T-helper 2 cell (primary cell): ENCODE measurements at regions not wholly inside any gene's neighbourhood (a gene's known extent, or its start where the extent isn't known, plus 50 kb on each side); places are given as distances from the start of the nearest gene placed in this dataset.

Experiments used
- DNase-seq, 5 experiments: peaks; one replicate each; pipeline versions ENCODE4 v3.0.0 to v3.0.0-alpha.2; 2012 to 2022

DNA sequence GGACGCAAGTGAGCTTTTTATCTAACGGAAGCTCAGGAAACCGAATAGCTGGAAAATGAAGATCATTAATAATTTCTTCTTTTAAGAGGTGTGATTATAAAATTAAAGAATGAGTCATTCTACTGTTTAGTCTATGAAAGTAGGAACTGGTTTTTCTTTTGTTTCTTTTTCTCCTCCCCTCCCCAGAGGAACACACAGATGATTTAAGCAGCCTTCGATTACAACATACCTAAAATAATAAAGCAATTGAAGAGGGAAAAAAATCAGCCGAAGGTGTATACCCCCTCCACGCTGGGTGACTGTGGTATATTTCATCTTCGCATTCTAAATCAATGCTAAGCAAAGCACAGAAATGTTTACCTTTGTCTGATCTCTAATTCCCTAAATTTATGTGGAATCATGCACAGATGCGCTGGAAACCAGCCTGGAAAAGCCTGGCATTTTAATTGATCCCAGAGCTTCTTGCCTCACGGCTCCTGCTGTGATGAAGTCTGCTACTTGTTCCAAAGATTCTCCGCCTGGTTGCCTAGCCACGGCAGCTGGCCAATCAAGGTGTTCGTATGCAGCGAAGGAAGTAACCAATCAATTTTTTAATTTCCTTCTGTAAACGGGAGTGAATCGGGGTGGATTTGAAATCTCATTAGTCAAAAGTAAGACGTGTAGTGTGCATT lies 133.9 kb downstream of the FANCF start:
- no peak for DNase-seq

DNA sequence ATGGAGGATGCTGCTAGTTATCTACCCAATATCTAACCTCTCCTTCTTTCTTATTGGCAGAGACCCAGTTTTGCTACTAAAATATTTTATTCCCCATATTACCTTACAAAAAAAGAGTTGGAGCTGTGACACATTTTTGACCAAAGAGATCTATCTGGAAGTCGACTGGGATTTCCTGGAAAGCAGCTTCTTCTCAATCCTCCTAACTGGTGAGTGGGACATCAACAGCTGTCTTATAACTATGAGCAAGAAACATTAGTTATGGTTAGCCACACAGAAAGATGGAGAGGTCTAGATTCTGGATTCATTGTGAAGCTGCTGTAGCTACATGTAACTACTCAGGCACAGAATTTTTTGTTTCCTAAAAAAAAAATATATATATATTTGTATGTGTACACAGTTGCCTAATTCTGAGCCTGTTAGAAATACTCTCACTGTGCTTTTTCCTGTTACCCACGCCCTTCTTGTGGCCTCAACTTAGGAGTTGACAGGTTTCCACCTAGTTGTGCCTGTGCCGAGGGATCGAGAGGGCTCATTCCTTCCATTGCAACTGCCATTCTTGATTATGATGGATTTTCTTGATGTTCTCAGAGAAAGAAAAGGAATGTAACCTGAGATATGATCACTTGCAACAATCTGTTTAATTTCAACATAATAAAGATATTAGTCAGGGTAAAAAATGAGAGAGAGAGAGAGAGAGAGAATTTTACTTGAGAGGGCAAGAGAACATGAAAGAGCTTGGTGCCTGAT lies 142.0 kb downstream of the SLC17A6 start:
- no peak for DNase-seq

DNA sequence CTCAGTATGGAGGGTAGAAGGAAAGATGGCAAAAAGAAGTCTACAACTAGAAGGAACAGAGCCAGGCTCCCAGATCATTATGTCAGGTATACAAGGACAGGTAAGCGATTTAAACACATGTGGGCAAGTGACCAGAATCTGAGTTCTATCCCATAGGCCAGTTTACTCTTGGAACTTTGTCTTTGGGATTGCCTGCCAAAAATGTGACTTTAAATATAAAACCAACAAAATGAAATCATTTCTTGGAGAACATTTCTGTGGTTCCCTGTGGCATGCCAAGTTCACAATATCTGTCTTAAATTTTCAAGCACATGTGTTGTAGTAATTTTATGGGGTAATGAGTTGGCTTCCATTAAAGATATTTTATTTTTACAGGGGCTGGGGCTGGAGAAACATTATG lies 141.0 kb downstream of the SLC17A6 start:
- no peak for DNase-seq

DNA sequence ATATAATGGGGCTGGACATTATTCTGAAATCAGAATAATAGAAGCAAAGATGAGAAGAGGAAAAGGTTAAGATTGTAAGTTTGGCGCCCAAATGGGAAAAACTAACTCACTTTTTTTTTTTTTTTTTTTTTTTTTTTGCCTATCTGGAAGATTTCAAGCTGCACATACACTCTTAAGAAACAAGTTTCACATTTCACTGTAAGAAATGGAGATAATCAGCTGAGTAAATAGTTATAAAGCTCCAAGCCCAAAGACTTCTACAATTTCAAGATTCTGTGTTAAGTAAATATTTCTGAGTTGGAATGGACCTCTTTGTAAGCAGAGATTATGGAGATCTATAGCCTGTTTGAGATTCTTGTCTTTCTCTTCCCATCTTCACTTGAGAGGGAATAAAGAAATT lies 140.0 kb downstream of the SLC17A6 start:
- DNase-seq: no peak

DNA sequence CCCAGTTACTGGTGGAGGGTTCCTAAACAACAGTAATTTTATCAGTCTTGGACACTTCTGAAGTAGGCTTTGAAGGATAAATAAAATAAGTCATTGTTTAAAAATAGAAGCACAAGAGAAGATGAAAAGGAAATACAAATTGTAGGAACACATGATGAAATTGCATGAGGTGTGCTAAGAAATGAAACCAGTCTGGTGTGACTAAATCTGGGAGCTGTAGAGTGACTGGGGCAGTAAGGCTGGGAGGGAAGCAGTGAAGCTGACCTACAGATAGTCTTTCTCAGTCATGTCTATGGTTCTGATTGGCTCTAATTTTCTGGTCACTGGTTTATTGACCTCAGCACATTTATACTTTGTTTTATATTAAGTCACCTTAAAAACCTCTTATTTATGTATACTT lies 139.1 kb downstream of the SLC17A6 start:
- DNase-seq: no peak

DNA sequence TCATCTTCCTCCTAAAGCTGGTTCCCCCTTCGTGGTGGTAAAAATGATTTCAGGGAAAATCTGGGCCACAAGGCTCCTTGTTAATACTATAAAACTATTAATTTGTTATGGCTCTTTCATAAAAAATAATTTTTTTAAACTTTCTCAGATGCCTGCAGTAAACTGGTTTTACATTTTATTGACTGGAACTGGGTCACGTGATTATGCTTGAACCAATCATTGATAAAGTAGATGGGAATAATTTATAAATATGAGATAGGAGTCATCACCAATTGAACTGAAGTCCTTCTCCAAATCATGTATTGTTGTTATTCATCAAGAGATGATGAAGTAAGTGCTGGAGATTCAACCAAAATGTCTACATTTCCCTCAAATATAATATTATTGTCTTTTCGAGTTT lies 138.4 kb downstream of the SLC17A6 start:
- no peak for DNase-seq

DNA sequence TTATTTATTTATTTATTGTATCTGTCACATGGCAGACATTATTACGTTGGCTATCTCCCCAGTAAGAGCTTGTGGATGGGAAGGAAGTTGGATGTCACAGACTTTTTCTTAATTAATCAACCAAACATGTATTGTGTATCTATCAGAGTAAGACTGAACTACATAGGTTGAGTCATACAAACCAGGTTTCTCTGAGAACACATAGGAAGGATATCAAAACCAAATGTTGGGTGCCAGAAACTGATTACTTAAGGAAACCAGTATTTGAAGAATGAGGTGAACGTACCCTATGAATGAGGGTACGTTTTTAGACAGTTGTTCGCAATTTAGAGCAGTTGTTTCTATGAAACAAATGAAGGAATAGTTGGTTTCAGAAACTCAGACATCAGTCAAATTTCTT lies 136.4 kb downstream of the SLC17A6 start:
- no peak for DNase-seq

DNA sequence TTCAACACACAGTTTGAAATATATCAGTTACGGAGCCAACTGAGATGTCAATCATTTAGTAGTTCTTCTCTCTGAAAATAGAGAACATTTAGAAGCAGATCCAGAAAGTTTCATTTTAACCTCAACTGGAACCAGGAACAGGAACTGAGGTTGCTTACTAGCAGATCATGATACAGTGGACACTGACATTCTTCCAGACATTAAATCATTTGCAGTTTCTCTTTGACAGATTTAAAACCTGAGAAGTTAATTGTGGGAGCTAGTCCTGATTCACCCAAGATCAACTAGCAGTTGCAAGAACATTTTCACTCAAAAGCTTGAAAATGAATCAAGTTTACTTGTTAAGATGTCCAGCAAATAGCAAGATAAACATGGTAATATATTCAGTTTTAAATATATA lies 135.4 kb downstream of the SLC17A6 start:
- DNase-seq: no peak

DNA sequence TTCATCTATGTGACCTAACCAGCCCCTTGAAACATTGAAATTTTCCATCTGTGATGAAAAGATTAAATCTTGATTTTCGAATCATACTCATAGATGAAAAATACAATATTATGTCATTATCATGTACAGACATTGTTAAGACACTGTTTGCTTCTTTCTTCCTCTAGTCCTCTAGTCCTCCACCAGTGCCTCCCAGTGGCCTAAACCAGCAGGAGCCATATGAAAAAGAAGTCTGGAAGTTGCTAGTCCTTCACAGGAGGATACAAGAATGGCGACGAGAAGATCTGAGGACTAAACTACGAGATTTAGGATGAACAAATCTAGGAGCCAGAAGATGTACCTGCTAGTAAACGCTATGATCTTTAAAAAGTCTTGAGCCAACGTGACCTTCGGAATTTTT lies 134.1 kb downstream of the SLC17A6 start:
- DNase-seq: no peak

DNA sequence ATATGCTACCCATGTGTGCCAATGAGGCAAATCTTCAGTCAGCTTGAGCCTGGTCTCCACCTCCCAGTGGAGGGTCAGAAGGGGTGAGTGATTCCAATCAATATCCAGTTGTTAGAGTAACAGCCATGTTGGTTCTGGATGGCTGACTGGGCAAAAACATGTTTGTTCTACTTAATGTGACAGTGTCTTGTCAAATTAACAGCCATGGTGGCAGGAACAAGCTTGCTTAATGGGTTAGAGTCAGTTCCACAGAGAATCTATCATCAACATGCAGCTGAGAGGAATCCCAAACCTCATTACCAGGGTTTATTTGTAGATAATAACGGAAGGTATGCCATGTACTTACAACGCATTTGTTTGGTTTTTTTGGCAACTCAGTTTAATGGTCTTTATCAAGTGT lies 133.2 kb downstream of the SLC17A6 start:
- no peak for DNase-seq

DNA sequence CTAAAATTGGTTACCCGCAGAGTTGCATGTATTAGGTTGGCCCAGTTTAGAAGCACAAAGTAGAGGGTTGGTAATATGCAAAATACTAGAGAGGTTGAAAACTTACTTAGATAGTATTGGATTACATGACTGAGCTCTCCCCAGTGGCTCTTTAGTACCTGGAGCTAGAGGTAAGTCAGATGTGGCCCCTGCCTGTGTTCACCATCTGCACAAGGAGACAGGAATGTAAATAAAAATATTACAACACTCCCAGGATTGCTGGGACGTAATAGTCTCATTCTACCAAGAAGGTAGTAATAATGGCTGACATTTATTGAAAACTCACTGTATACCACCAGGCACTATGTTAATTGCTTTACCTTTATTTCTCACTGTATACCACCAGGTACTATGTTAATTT lies 129.6 kb downstream of the SLC17A6 start:
- no peak for DNase-seq

DNA sequence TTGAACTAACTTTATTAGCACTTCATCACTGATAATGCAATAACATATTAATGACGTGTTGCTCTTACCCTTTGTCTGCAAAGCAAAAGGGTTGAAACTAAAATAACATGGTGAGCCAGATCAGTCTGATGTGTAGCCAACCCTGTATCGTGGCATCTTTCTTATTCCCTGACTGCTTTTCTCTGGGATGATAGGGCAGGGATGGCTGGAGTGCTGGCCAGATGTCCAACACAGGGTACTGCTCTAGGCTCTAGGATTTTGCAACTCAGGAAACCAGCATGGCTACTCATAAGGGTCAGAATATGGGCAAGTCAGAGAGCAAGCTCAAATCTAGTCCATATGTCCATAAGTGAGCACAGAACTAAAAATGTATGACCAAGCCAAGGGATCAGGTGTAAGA lies 129.1 kb downstream of the SLC17A6 start:
- DNase-seq: no peak

DNA sequence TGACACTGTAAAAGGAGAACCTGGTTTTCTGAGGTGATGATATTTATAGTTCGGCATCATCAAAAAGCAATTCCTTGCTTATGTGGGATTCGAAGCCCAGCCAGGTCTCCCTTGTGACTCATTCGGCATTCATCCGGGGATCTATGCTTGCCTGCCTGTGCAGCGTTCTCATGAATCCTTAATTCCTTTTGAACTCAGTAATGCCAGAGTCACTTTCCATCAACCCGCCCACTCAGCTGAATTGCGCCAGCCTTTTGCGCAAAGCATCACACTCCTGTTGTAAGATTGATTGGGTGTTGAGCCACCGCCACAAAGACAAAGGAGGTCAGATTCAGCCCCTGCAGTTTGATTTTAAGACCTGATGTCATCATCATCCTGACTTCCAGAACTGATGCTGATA lies 128.6 kb downstream of the SLC17A6 start:
- DNase-seq: no peak

DNA sequence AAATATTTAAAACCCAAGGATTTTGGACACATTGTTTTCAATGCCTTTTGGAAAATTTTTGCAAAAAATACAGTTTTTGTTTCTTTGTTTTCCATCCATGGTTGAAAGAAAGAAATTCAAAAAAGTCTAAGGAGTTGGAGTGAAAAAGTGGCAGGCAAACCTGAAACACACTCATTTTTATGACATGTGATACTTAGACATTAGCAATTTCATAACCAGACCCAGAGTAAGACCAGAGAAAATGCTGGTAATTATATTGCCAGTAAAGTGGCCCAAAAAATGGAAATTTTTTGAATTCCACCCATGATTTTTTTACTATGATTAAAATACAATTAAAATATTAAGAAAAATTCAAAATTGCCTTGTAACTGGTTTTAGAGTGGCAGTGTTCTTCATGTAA lies 128.2 kb downstream of the SLC17A6 start:
- DNase-seq: no peak

DNA sequence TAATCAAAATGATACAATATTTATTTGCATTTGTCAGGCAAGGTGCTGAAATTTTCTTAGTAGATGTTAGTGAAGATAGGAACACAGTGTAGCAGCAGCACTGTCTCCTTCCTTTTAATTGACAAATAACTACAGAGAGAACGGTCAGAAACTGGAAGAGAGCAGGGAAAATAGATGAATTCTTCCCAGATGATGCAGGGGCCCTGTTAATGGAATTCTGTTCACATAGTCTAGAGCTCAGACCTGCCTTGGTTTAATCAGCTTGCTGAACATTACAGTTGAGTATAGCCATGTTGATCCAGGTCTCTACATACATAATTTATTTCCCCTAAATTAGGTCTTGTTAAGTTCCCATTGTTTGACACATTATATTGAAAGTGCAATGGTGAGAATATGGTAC lies 127.4 kb downstream of the SLC17A6 start:
- DNase-seq: no peak

DNA sequence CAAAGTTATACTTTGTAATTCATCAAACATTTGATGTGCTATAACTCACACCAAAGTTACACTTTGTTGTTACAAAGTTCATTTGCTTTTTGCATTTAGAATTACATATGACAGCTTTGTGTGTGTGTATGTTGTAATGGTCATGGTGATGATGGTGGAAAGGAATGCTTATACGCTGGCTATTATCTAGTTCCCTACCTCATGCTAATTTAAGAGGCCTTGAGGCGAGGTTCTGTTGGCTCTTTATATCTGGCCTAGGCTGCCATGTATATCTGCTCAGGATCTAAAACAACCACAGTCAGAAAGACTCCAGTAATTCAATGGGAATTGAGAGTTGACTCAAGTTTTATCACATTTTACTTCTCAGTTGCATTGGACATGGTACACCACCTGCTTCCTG lies 123.4 kb downstream of the SLC17A6 start:
- DNase-seq: no peak

DNA sequence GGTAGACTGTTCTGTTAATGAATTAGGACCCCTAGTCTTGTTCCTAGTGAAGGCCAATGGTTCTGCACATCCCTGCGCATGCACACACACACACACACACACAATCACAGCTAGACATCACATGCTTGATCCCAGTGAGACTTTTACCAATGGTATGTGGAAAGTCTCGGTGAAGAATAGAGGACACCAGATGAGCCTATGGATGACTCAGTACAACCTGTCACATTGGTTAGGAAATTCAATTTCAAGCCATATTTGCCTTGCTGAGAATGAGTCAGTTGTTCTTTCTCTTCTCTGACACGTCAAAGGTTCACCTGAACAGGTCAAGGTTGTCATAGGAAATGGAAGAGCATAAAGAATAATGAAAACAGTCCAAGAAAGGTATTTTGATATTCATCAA lies 122.0 kb downstream of the SLC17A6 start:
- DNase-seq: no peak

DNA sequence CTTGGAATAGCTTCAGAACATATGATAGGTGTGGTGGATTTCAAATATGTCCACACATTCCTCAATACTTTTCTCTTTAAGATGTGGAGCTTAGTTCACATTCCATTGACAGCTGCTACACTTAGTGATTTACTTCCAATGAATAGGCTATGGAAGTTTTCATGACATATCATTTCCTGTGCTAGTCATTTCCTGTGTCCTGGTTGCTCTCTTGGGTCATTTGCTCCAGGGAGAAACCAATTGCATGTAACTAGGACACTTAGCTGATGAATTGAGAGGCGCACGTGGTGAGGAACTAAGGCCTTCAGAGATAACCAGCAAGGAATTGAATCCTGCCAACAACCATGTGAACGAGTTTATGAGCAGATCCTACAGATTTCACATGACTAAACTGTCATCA lies 120.9 kb downstream of the SLC17A6 start:
- DNase-seq: no peak

DNA sequence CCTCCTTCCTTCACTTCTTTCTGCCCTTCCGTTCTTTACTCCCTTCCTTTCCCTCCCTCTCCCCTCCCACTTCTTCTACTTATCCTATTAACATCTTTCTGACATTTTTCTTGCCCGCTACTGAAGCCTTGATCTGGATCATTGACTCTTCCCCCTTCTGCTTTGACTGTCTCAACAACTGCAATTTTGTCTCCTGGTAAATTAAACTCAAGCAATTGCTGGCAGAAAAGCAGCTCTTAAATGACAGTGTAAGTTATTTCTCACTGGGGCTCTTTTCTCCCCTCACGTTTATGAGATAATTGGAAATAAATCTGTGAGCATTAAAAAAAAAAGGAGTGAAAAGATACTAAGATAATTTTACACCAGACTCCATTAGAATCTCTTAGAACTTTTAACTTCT lies 120.0 kb downstream of the SLC17A6 start:
- no peak for DNase-seq

DNA sequence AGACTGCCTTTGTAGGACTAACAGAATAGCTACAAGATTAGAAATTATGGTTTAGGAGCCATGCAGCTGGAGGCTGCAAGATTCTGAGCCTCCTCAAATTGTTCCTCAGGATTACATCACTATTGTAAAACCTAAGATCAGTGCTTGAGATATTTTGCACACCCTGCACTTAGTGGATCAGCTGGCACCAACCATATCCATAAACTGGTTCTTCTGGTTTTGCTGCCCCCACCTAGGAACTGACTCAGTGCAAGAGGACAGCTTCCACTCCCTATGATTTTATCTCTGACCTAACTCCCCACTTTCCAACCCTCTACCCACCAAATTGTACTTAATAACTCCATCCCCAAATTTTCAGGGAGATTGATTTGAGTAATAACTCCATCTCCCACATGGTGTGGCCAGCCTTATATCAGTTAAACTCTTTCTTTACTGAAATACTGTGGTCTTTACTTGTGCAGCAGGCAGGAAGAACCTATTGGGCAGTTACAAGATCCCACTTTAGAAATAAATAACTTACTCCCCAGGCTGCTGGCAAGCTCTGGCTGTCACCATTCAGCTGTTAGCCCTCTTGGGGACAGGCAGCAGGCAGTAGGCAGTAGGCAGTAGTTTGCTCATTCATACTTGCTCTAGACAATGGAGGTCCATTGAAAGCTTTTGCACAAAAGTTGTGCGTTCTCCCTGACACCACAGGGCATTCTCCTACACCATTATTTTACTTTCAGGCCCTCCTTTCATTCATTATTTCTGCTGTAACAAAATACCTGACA lies 119.0 kb downstream of the SLC17A6 start:
- no peak for DNase-seq

DNA sequence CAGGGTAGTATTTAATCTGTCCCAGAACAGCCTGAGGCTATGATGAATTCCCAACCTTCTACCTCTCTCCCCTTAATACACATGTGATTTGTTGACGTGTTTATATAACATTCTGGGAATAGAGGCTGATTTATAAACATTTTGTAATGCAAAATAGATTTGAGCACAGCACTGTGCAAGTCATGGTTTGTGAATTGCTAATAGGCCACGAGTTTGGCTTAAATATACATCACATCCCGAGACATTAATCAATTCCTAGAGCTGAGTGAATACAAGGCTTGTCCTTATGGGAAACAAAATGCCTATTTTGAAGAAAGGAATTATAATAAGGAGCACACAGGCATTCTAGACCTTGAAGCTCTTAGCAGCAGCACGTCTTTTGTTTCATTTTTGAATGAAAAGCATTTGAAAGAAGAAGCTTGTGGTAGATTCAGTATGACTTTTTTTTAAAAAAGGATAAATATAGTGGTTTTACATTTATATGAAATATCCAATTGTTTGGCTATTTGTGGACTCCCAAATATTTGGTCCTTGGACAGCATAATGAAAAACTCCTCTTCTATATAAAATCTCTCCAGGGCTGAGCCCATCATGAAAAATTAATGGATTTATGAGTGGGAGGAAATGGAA lies 116.4 kb downstream of the SLC17A6 start:
- DNase-seq: no peak

DNA sequence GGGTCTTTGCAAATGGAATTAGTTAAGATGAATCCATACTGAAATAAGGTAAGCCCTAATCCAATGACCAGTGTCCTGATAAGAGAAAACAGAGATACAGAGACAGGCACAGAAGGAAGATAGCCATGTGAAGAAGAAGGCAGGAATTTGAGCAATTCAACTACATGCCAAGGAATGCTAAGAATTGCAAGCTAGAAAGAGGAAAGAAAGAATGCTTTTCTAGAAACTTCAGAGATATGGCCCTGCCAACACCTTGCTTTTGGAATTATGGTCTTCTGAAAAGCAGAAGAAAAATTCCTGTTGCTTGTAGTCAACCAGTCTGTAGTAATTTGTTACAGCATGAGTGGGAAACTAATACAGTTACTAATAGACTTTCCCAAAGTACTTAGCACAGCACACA lies 111.3 kb downstream of the SLC17A6 start:
- no peak for DNase-seq

DNA sequence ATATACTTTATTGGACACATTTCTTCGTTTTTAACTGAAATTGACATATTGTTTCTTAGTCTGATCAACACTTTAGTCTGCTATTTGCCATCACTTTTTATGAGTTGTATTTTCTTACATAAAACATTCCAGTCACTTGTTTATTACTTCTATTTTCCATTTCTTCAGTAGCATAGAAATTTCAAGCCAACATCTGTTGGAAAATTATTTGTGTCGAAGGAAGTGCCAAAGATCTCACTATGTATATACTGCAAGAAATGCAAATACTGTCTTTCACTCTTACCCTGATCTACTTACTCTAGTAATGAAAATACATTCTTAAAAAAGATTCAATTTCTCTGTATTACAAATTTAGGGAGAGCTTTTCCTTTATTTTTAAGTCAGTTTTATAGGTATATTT lies 105.9 kb downstream of the SLC17A6 start:
- no peak for DNase-seq

DNA sequence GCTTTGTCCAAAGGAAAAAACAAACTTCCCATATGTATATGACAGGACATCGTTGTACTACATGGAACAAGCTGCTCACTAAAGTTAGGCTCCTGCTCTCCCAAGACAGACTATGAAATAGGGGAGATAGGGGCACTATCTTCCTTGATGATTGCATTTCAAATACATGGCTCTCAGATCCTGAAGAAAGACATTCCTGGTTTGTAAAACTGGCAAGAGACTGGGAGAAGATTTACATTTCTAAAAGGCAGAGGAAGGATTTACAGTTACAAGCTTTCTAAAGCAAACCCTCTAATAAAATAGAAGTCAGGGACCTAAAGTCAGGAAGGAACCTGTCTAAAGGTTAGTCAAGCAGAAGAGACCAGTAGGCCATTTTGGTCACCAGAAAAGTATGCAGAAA lies 103.7 kb downstream of the SLC17A6 start:
- DNase-seq: no peak
